Omental fat pad (tissue), 3 donors: ENCODE measurements at regions not wholly inside any gene's neighbourhood (a gene's known extent, or its start where the extent isn't known, plus 50 kb on each side); places are given as distances from the start of the nearest gene placed in this dataset.

ENCODE experiments used
- ATAC-seq: fragments of 150-250 bp; one replicate; pipeline ENCODE4 v1.9.1; 2016; ENCODE audit warnings: mild to moderate bottlenecking, moderate library complexity; ENCODE audit not compliant: low FRiP score
- DNase-seq: peaks from one replicate; pipeline ENCODE4 v3.0.0-alpha.2; 2019; ENCODE audit warnings: low spot score
- CTCF ChIP-seq, 3 donors: fragments of 450-650 bp; IDR thresholded peaks; one replicate each; pipeline ENCODE4 v1.5.1; 2016 to 2017; ENCODE audit warnings: antibody characterized with exemption in 3 of 3, mild to moderate bottlenecking in 3 of 3, moderate library complexity in 2 of 3

- ATAC-seq = no peak
- DNase-seq = no peak
- TF ChIP-seq CTCF (IDR thresholded peaks at IDR 0.05) = no peak
Measured at GRCh38 chr3:22606938-22607337, 596.2 kb upstream of the UBE2E2 start.

- no peak for TF ChIP-seq CTCF (IDR thresholded peaks at IDR 0.05)
- ATAC-seq = no peak
- no peak for DNase-seq
Measured at GRCh38 chr3:22608093-22608492, 595.0 kb upstream of the UBE2E2 start.

- ATAC-seq (no peak), DNase-seq (no peak)
- TF ChIP-seq CTCF (IDR thresholded peaks at IDR 0.05) = no peak
Measured at GRCh38 chr3:22608721-22609120, 594.4 kb upstream of the UBE2E2 start.

GRCh38 chr3:22609139-22609538 is 594.0 kb upstream of the UBE2E2 start:
- ATAC-seq (no peak), DNase-seq (no peak)
- no peak for TF ChIP-seq CTCF (IDR thresholded peaks at IDR 0.05)

- no peak for ATAC-seq
- DNase-seq = no peak
- TF ChIP-seq CTCF (IDR thresholded peaks at IDR 0.05) = no peak
Measured at GRCh38 chr3:22612927-22613326, 590.2 kb upstream of the UBE2E2 start.

- DNase-seq (no peak), ATAC-seq (no peak)
- no peak for TF ChIP-seq CTCF (IDR thresholded peaks at IDR 0.05)
Measured at GRCh38 chr3:22615790-22616189, 587.3 kb upstream of the UBE2E2 start.

- ATAC-seq (no peak), DNase-seq (no peak)
- no peak for TF ChIP-seq CTCF (IDR thresholded peaks at IDR 0.05)
Measured at GRCh38 chr3:22617372-22617771, 585.8 kb upstream of the UBE2E2 start.
